GM12878 (cell line): ENCODE measurements at regions not wholly inside any gene's neighbourhood (a gene's known extent, or its start where the extent isn't known, plus 50 kb on each side); places are given as distances from the start of the nearest gene placed in this dataset.

Experiments
- ATAC-seq: fragments of 200-7000 bp; cut with Tn5 transposase; 3 replicates; pipeline ENCODE4 v1.9.1; 2020; ENCODE audit warnings: mild to moderate bottlenecking, moderate library complexity
- BruUV-seq: library from RNA; stranded (reverse); fragments of 400-500 nt; replicated peaks from 2 replicates; lab custom pipeline; 2021; lab: Mats Ljungman, UMichigan
- CTCF ChIA-PET: fragments of 300-600 bp; sonication (Branson Sonifier 250); formaldehyde crosslinking; extraction: SDS; loops from one replicate; lab custom pipeline; 2021; ENCODE audit warnings: inconsistent platforms; lab: Yijun Ruan, JAX
- POLR2A ChIA-PET: fragments of 350-600 bp; formaldehyde crosslinking; extraction: SDS; loops from one replicate; lab custom pipeline; 2021; ENCODE audit warnings: inconsistent platforms; lab: Charles Lee
- RAD21 ChIA-PET: fragments of 300-600 bp; sonication (Branson Sonifier 250); formaldehyde crosslinking; loops from one replicate; lab custom pipeline; 2023; ENCODE audit warnings: antibody characterized with exemption; ENCODE audit not compliant: unreplicated experiment; lab: Charles Lee
- SMC1A ChIA-PET: fragments of 300-600 bp; sonication (Branson Sonifier 250); formaldehyde crosslinking; loops from one replicate; lab custom pipeline; 2023; ENCODE audit not compliant: unreplicated experiment, uncharacterized antibody; lab: Charles Lee
- DNase-seq: peaks from one replicate; pipeline ENCODE4 v3.0.0-alpha.2; 2011; ENCODE audit warnings: low read depth, low spot score
- FAIRE-seq: peaks from 3 replicates; lab custom pipeline; 2011; peaks lifted over from hg19 to GRCh38; lab: Jason Lieb, UNC
- H2AFZ ChIP-seq: 2 replicates; pipeline ENCODE4 v1.6.0; 2011; ENCODE audit warnings: low read depth, low read length, control low read depth; ENCODE audit not compliant: control insufficient read depth
- H3K27ac ChIP-seq: 2 replicates; pipeline ENCODE4 v1.5.1; 2011; ENCODE audit warnings: control low read depth; ENCODE audit not compliant: control insufficient read depth, insufficient read depth
- H3K27me3 ChIP-seq, 2 experiments: replicated peaks in 1 of 2; 2 replicates each; pipeline versions ENCODE4 v1.6.0 to v1.6.1; 2011; ENCODE audit warnings: low read length in 1 of 2; ENCODE audit not compliant: control insufficient read depth in 2 of 2, insufficient read depth in 2 of 2
- H3K36me3 ChIP-seq, 2 experiments: 2 replicates each; pipeline ENCODE4 v1.5.1; 2011; ENCODE audit warnings: low read length in 1 of 2; ENCODE audit not compliant: control insufficient read depth in 2 of 2, insufficient read depth in 2 of 2
- H3K4me1 ChIP-seq: 2 replicates; pipeline ENCODE4 v1.6.1; 2011; ENCODE audit warnings: mild to moderate bottlenecking, low read length, moderate library complexity, mixed read lengths; ENCODE audit not compliant: control insufficient read depth, insufficient read depth
- H3K4me2 ChIP-seq: 2 replicates; pipeline ENCODE4 v1.6.0; 2011; ENCODE audit warnings: control low read depth; ENCODE audit not compliant: control insufficient read depth, insufficient read depth
- H3K4me3 ChIP-seq: fragments of 200-600 bp; sonication (generic); 2 replicates; pipeline ENCODE4 v1.5.1; 2016
- H3K79me2 ChIP-seq: 2 replicates; pipeline ENCODE4 v1.6.0; 2011; ENCODE audit warnings: low read length; ENCODE audit not compliant: control insufficient read depth, insufficient read depth
- H3K9ac ChIP-seq: 2 replicates; pipeline ENCODE4 v1.8.0; 2011; ENCODE audit warnings: low read length, control low read depth, mixed read lengths; ENCODE audit not compliant: control insufficient read depth, insufficient read depth
- H3K9me3 ChIP-seq: replicated peaks from 3 replicates; pipeline ENCODE4 v1.5.1; 2011; ENCODE audit warnings: mild to moderate bottlenecking, low read length; ENCODE audit not compliant: control insufficient read depth, insufficient read depth
- H4K20me1 ChIP-seq: 2 replicates; pipeline ENCODE4 v1.6.0; 2011; ENCODE audit not compliant: control insufficient read depth, insufficient read depth
- JUNB ChIP-seq: IDR thresholded peaks from 2 replicates; pipeline ENCODE4 v1.6.1; 2016; ENCODE audit warnings: antibody characterized with exemption, mild to moderate bottlenecking
- MTA3 ChIP-seq: IDR thresholded peaks from 2 replicates; pipeline ENCODE4 v1.6.1; 2012; ENCODE audit warnings: low read length, inconsistent platforms, borderline replicate concordance
- MXI1 ChIP-seq: fragments of 150-350 bp; IDR thresholded peaks from 2 replicates; pipeline ENCODE4 v1.6.1; 2011; ENCODE audit warnings: low read depth, mild to moderate bottlenecking, inconsistent platforms, low read length, improper control_type of control experiment
- NBN ChIP-seq: fragments of 450-650 bp; IDR thresholded peaks from 2 replicates; pipeline ENCODE4 v1.6.1; 2016
- NFXL1 ChIP-seq: fragments of 450-650 bp; IDR thresholded peaks from 2 replicates; pipeline ENCODE4 v1.6.1; 2017; ENCODE audit warnings: antibody characterized with exemption, mild to moderate bottlenecking, borderline replicate concordance
- POU2F2 ChIP-seq: IDR thresholded peaks from 3 replicates; pipeline ENCODE4 v1.6.1; 2011; ENCODE audit warnings: low read depth, mild to moderate bottlenecking, low read length, borderline replicate concordance
- SIX5 ChIP-seq: IDR thresholded peaks from 2 replicates; pipeline ENCODE4 v1.6.1; 2011; ENCODE audit warnings: mild to moderate bottlenecking, low read depth, low read length, moderate library complexity; ENCODE audit not compliant: severe bottlenecking
- WGBS: methylation state at CpG from one replicate; pipeline ENCODE4 v1.1.6; 2016; ENCODE audit warnings: low lambda C conversion rate; ENCODE audit not compliant: insufficient replicate concordance, insufficient coverage; ENCODE audit errors: missing lambda C conversion rate; 5-methylcytosine and 5-hydroxymethylcytosine counted together
- in situ Hi-C: fragments of 300-500 bp; cut with MboI; formaldehyde crosslinking; loops from 9 replicates; pipeline ENCODE4 v1.14.3; 2018; ENCODE audit warnings: mixed read lengths
- intact Hi-C: fragments of 100-400 bp; cut with micrococcal nuclease; formaldehyde crosslinking; loops from one replicate; pipeline ENCODE4 v1.14.2; 2022; ENCODE audit not compliant: unreplicated experiment
- TF ChIP-seq, protein P1 (sequence below): IDR thresholded peaks from 2 replicates; pipeline ENCODE4 v1.6.1; 2012; ENCODE audit warnings: low read length, inconsistent platforms
- TF ChIP-seq, protein P2 (sequence below): fragments of 450-650 bp; IDR thresholded peaks from 2 replicates; pipeline ENCODE4 v1.6.1; 2017; ENCODE audit warnings: mild to moderate bottlenecking, moderate library complexity
- TF ChIP-seq, protein P3 (sequence below): fragments of 450-650 bp; formaldehyde crosslinking; IDR thresholded peaks from 2 replicates; pipeline ENCODE4 v1.4.0; 2020; ENCODE audit warnings: mild to moderate bottlenecking, moderate library complexity

DNA sequence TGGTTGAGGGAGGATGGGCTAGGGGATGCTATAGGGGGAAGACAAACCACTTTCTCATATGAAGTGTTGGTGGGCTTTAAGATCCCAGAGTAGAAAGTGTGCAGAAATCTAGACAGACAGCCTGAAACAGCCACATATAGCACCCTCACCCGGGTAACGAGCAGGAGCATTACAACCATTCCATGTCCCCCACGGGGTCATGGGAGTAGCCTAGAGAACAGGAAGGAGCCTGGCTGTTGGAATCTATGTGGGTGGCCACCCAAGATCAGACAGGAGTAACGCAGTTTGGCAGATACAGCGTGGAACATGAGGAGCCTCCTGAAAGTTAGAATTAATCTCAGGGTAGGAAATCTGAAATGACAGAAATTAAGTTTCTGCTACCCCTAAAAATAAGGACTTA, 146.1 kb upstream of the RAI14 start (continued):
- TF ChIP-seq, protein P1, sequence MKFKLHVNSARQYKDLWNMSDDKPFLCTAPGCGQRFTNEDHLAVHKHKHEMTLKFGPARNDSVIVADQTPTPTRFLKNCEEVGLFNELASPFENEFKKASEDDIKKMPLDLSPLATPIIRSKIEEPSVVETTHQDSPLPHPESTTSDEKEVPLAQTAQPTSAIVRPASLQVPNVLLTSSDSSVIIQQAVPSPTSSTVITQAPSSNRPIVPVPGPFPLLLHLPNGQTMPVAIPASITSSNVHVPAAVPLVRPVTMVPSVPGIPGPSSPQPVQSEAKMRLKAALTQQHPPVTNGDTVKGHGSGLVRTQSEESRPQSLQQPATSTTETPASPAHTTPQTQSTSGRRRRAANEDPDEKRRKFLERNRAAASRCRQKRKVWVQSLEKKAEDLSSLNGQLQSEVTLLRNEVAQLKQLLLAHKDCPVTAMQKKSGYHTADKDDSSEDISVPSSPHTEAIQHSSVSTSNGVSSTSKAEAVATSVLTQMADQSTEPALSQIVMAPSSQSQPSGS, result no peak
- TF ChIP-seq, protein P2, sequence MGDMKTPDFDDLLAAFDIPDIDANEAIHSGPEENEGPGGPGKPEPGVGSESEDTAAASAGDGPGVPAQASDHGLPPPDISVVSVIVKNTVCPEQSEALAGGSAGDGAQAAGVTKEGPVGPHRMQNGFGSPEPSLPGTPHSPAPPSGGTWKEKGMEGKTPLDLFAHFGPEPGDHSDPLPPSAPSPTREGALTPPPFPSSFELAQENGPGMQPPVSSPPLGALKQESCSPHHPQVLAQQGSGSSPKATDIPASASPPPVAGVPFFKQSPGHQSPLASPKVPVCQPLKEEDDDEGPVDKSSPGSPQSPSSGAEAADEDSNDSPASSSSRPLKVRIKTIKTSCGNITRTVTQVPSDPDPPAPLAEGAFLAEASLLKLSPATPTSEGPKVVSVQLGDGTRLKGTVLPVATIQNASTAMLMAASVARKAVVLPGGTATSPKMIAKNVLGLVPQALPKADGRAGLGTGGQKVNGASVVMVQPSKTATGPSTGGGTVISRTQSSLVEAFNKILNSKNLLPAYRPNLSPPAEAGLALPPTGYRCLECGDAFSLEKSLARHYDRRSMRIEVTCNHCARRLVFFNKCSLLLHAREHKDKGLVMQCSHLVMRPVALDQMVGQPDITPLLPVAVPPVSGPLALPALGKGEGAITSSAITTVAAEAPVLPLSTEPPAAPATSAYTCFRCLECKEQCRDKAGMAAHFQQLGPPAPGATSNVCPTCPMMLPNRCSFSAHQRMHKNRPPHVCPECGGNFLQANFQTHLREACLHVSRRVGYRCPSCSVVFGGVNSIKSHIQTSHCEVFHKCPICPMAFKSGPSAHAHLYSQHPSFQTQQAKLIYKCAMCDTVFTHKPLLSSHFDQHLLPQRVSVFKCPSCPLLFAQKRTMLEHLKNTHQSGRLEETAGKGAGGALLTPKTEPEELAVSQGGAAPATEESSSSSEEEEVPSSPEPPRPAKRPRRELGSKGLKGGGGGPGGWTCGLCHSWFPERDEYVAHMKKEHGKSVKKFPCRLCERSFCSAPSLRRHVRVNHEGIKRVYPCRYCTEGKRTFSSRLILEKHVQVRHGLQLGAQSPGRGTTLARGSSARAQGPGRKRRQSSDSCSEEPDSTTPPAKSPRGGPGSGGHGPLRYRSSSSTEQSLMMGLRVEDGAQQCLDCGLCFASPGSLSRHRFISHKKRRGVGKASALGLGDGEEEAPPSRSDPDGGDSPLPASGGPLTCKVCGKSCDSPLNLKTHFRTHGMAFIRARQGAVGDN, result no peak
- TF ChIP-seq POU2F2 (no peak), MXI1 (no peak), JUNB (no peak)

DNA sequence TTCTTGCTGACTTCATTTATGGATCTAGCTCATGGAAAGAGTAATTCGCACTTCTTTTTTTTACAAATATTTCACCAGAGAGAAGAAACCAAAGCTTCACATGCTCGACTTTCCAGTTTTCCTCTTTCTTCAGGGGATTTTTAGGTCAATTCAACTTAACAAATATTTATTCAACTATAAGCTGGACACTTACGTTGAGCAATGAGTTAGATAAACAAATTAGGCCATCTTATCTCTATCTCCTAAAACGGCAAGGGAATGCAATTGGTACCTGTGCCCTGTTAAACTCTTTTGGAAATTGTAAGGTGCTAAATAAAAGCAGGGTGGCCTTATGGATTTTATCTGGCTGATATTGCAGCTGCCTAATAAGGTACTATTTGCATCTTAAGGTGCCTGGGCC, 145.1 kb upstream of the RAI14 start:
- RAD21 ChIA-PET, result no interaction called here
- TF ChIP-seq NFXL1, result no peak
- no peak for TF ChIP-seq SIX5
- TF ChIP-seq, protein P3, sequence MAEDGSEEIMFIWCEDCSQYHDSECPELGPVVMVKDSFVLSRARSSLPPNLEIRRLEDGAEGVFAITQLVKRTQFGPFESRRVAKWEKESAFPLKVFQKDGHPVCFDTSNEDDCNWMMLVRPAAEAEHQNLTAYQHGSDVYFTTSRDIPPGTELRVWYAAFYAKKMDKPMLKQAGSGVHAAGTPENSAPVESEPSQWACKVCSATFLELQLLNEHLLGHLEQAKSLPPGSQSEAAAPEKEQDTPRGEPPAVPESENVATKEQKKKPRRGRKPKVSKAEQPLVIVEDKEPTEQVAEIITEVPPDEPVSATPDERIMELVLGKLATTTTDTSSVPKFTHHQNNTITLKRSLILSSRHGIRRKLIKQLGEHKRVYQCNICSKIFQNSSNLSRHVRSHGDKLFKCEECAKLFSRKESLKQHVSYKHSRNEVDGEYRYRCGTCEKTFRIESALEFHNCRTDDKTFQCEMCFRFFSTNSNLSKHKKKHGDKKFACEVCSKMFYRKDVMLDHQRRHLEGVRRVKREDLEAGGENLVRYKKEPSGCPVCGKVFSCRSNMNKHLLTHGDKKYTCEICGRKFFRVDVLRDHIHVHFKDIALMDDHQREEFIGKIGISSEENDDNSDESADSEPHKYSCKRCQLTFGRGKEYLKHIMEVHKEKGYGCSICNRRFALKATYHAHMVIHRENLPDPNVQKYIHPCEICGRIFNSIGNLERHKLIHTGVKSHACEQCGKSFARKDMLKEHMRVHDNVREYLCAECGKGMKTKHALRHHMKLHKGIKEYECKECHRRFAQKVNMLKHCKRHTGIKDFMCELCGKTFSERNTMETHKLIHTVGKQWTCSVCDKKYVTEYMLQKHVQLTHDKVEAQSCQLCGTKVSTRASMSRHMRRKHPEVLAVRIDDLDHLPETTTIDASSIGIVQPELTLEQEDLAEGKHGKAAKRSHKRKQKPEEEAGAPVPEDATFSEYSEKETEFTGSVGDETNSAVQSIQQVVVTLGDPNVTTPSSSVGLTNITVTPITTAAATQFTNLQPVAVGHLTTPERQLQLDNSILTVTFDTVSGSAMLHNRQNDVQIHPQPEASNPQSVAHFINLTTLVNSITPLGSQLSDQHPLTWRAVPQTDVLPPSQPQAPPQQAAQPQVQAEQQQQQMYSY (CRISPR knock-in tag), result no peak
- no peak for TF ChIP-seq MTA3
- TF ChIP-seq NBN, result no peak

More for the DNA sequence above, 145.1 kb upstream of the RAI14 start:
- no peak overlapping the region for H3K4me3 ChIP-seq
- FAIRE-seq (no peak), DNase-seq (no peak), ATAC-seq (no peak)
- no peak overlapping the region for H3K4me2 ChIP-seq
- no peak overlapping the region for H3K27ac ChIP-seq
- H3K36me3 ChIP-seq, result no peaks in the 10 kb centered on the region
- ChIA-PET POLR2A (no interaction called here), CTCF (interaction anchor here (1.0 to 1.1 kb wide), 2 partner anchors 12 to 25 kb away, joined by 3 to 5 read pairs; no protein-coding TSS in a partner anchor), SMC1A (no interaction called here)
- H3K9ac ChIP-seq, result no peak overlapping the region
- H3K9me3 ChIP-seq, result no peaks in the 10 kb centered on the region
- H3K4me1 ChIP-seq, result no peaks in the 10 kb centered on the region
- no peaks in the 10 kb centered on the region for H4K20me1 ChIP-seq
- H2AFZ ChIP-seq, result no peak overlapping the region
- H3K79me2 ChIP-seq, result no peaks in the 10 kb centered on the region
- in situ Hi-C loops, result no loop called here
- 49% methylated on average over 4 of the region's 4 CpGs for WGBS
- intact Hi-C loops, result no loop called here
- no peaks in the 10 kb centered on the region for H3K27me3 ChIP-seq
- no TSS peak for BruUV-seq
